ENCODE measurements at regions not wholly inside any gene's neighbourhood (a gene's known extent, or its start where the extent isn't known, plus 50 kb on each side); places are given as distances from the start of the nearest gene placed in this dataset.
A peak's percentile ranks its signal among the peaks of the same experiment; 100 is the strongest.

GRCh38 chr2:48108455-48108854 lies 202.2 kb upstream of the FBXO11 start:
- DNase-seq: no peak

- no peak for DNase-seq
Measured at GRCh38 chr2:48109491-48110204, 203.3 kb upstream of the FBXO11 start.

- no peak for DNase-seq
Measured at GRCh38 chr2:48110492-48110891, 204.0 kb upstream of the FOXN2 start.

- DNase-seq: no peak
Measured at GRCh38 chr2:48112911-48113680, 201.4 kb upstream of the FOXN2 start.

GRCh38 chr2:48113767-48114166 lies 200.7 kb upstream of the FOXN2 start:
- no peak for DNase-seq

GRCh38 chr2:48114256-48114655 lies 200.2 kb upstream of the FOXN2 start:
- DNase-seq: peak; percentile 62

- DNase-seq: no peak
Measured at GRCh38 chr2:48116497-48116896, 198.0 kb upstream of the FOXN2 start.

GRCh38 chr2:48118895-48119294 lies 195.6 kb upstream of the FOXN2 start:
- DNase-seq: no peak

GRCh38 chr2:48120112-48120511 lies 194.4 kb upstream of the FOXN2 start:
- DNase-seq: no peak

GRCh38 chr2:48120759-48121242 lies 193.7 kb upstream of the FOXN2 start:
- DNase-seq: no peak

GRCh38 chr2:48122166-48122565 lies 192.3 kb upstream of the FOXN2 start:
- DNase-seq: no peak

GRCh38 chr2:48124592-48124991 lies 189.9 kb upstream of the FOXN2 start:
- DNase-seq: no peak

GRCh38 chr2:48126162-48126561 lies 188.3 kb upstream of the FOXN2 start:
- no peak for DNase-seq

- no peak for DNase-seq
Measured at GRCh38 chr2:48127612-48128191, 186.8 kb upstream of the FOXN2 start.

- DNase-seq: no peak
Measured at GRCh38 chr2:48129293-48129950, 185.1 kb upstream of the FOXN2 start.

GRCh38 chr2:48131539-48132270 lies 182.8 kb upstream of the FOXN2 start:
- no peak for DNase-seq

GRCh38 chr2:48132271-48132625 lies 182.2 kb upstream of the FOXN2 start:
- DNase-seq: no peak

- DNase-seq: no peak
Measured at GRCh38 chr2:48134704-48135103, 179.8 kb upstream of the FOXN2 start.

GRCh38 chr2:48135797-48136196 lies 178.7 kb upstream of the FOXN2 start:
- DNase-seq: no peak

GRCh38 chr2:48137829-48138228 lies 176.7 kb upstream of the FOXN2 start:
- no peak for DNase-seq

- no peak for DNase-seq
Measured at GRCh38 chr2:48138898-48139297, 175.6 kb upstream of the FOXN2 start.

GRCh38 chr2:48140586-48140985 lies 173.9 kb upstream of the FOXN2 start:
- DNase-seq: no peak

GRCh38 chr2:48144777-48145176 lies 169.7 kb upstream of the FOXN2 start:
- no peak for DNase-seq
